ENCODE measurements at regions not wholly inside any gene's neighbourhood (a gene's known extent, or its start where the extent isn't known, plus 50 kb on each side); places are given as distances from the start of the nearest gene placed in this dataset.

DNA sequence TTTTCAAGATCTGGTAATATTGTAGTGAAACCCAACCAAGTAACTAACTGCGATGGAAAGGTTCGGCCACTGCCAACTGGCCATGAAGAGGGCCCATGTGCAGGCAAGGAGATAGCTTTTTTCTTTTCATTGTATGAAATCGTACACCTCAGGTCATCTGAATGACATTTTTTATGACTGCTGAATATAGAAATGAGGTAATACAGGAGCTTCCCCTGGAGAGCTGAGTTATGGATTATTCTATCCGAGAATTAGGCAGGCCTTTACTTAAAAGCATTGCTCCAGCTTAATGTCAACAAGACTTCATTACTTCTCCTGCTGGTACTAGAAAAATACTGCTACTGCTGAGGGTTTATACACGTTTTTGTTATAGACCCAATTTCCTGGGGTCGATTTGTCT lies 1215.6 kb downstream of the EFNB2 start:
- ChIA-PET CTCF (no interaction called here), RAD21 (ENCODE audit: low non-redundant PET in 1 of 2, low total read pairs in 2 of 2, uncharacterized antibody in 2 of 2, unreplicated experiment in 2 of 2) (no interaction called here), POLR2A (no interaction called here)
- Histone ChIP-seq H2AFZ (ENCODE audit: low read depth, low read length, poor library complexity, severe bottlenecking) (no peak overlapping the region), H3K4me1 (ENCODE audit: control insufficient read depth in 1 of 2, insufficient read depth in 2 of 2, low read length in 2 of 2) (no peaks in the 10 kb centered on the region), H3K9me3 (ENCODE audit: control insufficient read depth in 1 of 2, insufficient read depth in 1 of 2, low read depth in 1 of 2, low read length in 2 of 2) (no peaks in the 10 kb centered on the region), H3K9me2 (ENCODE audit: insufficient read depth) (no peaks in the 10 kb centered on the region), H3K36me3 (ENCODE audit: control insufficient read depth in 1 of 2, insufficient read depth in 2 of 2, low read length in 2 of 2) (no peaks in the 10 kb centered on the region), H3K9ac (ENCODE audit: low read length) (no peak overlapping the region), H3K79me2 (ENCODE audit: insufficient read depth, low read length) (no peaks in the 10 kb centered on the region), H4K20me1 (ENCODE audit: insufficient read depth) (no peaks in the 10 kb centered on the region), H3K4me2 (ENCODE audit: low read length) (no peak overlapping the region), H3K4me3 (replicated peaks in 1 of 2; ENCODE audit: low read depth in 1 of 2, low read length in 2 of 2) (no peak overlapping the region), H3K27me3 (ENCODE audit: insufficient read depth, low read length) (no peaks in the 10 kb centered on the region), H3K27ac (ENCODE audit: low read depth, low read length) (no peak overlapping the region)
- intact Hi-C loops (cut with micrococcal nuclease): no loop called here
- DNase-seq (ENCODE audit: low read depth, low spot score) (no peak), ATAC-seq (no peak)
- TF ChIP-seq JUND (IDR thresholded peaks at IDR 0.05) (no peak), CEBPB (IDR thresholded peaks at IDR 0.05; ENCODE audit: low read depth) (no peak), MAX (IDR thresholded peaks at IDR 0.05) (no peak), SP1 (IDR thresholded peaks at IDR 0.05; ENCODE audit: low read depth) (no peak), POLR2A (IDR thresholded peaks at IDR 0.05; ENCODE audit: borderline replicate concordance, extremely low read depth, insufficient read depth, insufficient read length) (no peak), CTCF (IDR thresholded peaks at IDR 0.05 in 2 of 3, conservative IDR thresholded peaks at IDR 0.05 in 1 of 3; ENCODE audit: borderline replicate concordance in 1 of 3, insufficient read depth in 1 of 3, low read depth in 2 of 3, low read length in 2 of 3) (no peak), SRF (IDR thresholded peaks at IDR 0.05; ENCODE audit: low read depth) (no peak)
- BruUV-seq (replicated peaks): no TSS peak

DNA sequence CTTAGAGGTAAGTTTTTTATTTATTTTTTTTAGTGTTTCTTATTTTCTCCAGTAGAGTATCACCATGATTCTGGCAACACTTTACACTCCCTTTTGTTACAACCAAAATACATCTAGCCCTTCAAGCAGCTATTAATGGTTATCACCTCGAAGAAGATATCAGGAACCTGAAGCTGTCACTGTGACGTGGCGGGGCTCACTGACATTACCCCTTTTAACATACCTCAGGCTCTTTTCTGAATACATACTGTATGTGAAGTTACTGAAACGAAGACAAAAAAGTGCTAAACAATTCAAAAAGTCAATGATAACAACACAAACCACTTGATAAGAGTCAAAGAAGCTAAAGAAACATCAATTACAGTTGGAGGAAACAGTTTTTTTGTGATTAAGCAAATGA lies 1218.7 kb downstream of the EFNB2 start:
- no peaks in the 10 kb centered on the region for H3K9me2 ChIP-seq (ENCODE audit: insufficient read depth)
- ATAC-seq: no peak
- ChIA-PET CTCF (no interaction called here), POLR2A (no interaction called here), RAD21 (ENCODE audit: low non-redundant PET in 1 of 2, low total read pairs in 2 of 2, uncharacterized antibody in 2 of 2, unreplicated experiment in 2 of 2) (no interaction called here)
- H2AFZ ChIP-seq (ENCODE audit: low read depth, low read length, poor library complexity, severe bottlenecking): no peak overlapping the region
- H3K9me3 ChIP-seq (ENCODE audit: control insufficient read depth in 1 of 2, insufficient read depth in 1 of 2, low read depth in 1 of 2, low read length in 2 of 2): no peaks in the 10 kb centered on the region
- H3K4me1 ChIP-seq (ENCODE audit: control insufficient read depth in 1 of 2, insufficient read depth in 2 of 2, low read length in 2 of 2): no peaks in the 10 kb centered on the region
- DNase-seq (ENCODE audit: low read depth, low spot score): no peak
- no peak overlapping the region for H3K9ac ChIP-seq (ENCODE audit: low read length)
- no peak overlapping the region for H3K27ac ChIP-seq (ENCODE audit: low read depth, low read length)
- intact Hi-C loops (cut with micrococcal nuclease): no loop called here
- no peak overlapping the region for H3K4me3 ChIP-seq (replicated peaks in 1 of 2; ENCODE audit: low read depth in 1 of 2, low read length in 2 of 2)
- H3K27me3 ChIP-seq (ENCODE audit: insufficient read depth, low read length): no peaks in the 10 kb centered on the region
- H3K36me3 ChIP-seq (ENCODE audit: control insufficient read depth in 1 of 2, insufficient read depth in 2 of 2, low read length in 2 of 2): no peaks in the 10 kb centered on the region
- H3K79me2 ChIP-seq (ENCODE audit: insufficient read depth, low read length): no peaks in the 10 kb centered on the region
- H4K20me1 ChIP-seq (ENCODE audit: insufficient read depth): no peaks in the 10 kb centered on the region
- BruUV-seq (replicated peaks): no TSS peak
- H3K4me2 ChIP-seq (ENCODE audit: low read length): no peak overlapping the region
- TF ChIP-seq CBX3 (IDR thresholded peaks at IDR 0.05; ENCODE audit: low read depth): no peak
- no peak for TF ChIP-seq ZBTB33 (IDR thresholded peaks at IDR 0.05; ENCODE audit: extremely low read depth, insufficient replicate concordance, low read length)
- TF ChIP-seq RAD21 (IDR thresholded peaks at IDR 0.05; ENCODE audit: low read depth): no peak
- no peak for TF ChIP-seq ZFX (IDR thresholded peaks at IDR 0.05)
- no peak for TF ChIP-seq SRF (IDR thresholded peaks at IDR 0.05; ENCODE audit: low read depth)
- no peak for TF ChIP-seq ELF1 (IDR thresholded peaks at IDR 0.05; ENCODE audit: borderline replicate concordance, low read depth)
- no peak for TF ChIP-seq EZH2 (IDR thresholded peaks at IDR 0.05)
- TF ChIP-seq EGR1 (IDR thresholded peaks at IDR 0.05; ENCODE audit: low read depth): no peak
- no peak for TF ChIP-seq POLR2A (IDR thresholded peaks at IDR 0.05; ENCODE audit: borderline replicate concordance, extremely low read depth, insufficient read depth, insufficient read length)
- no peak for TF ChIP-seq POLR2AphosphoS5 (IDR thresholded peaks at IDR 0.05; ENCODE audit: low read depth, low read length)
- TF ChIP-seq MAX (IDR thresholded peaks at IDR 0.05): no peak
- TF ChIP-seq JUND (IDR thresholded peaks at IDR 0.05): no peak
- TF ChIP-seq CEBPB (IDR thresholded peaks at IDR 0.05; ENCODE audit: low read depth): no peak
- no peak for TF ChIP-seq ZNF274 (IDR thresholded peaks at IDR 0.05; ENCODE audit: low read depth, low read length)
- TF ChIP-seq YY1 (IDR thresholded peaks at IDR 0.05; ENCODE audit: extremely low read depth, insufficient replicate concordance, low read depth, low read length): no peak

All from HCT116 (cell line).